GM23338 (cell line): ENCODE measurements at regions not wholly inside any gene's neighbourhood (a gene's known extent, or its start where the extent isn't known, plus 50 kb on each side); places are given as distances from the start of the nearest gene placed in this dataset.

ENCODE experiments used
- ATAC-seq: fragments of 200-7000 bp; cut with Tn5 transposase; 3 replicates; pipeline ENCODE4 v1.9.1; 2020
- DNase-seq: peaks from one replicate; pipeline ENCODE4 v3.0.0-alpha.2; 2015; ENCODE audit warnings: low spot score
- H2AFZ ChIP-seq: fragments of 200-600 bp; sonication (generic); 2 replicates; pipeline ENCODE4 v1.8.0; 2016; ENCODE audit warnings: antibody characterized with exemption, mild to moderate bottlenecking, moderate library complexity
- H3F3A ChIP-seq: fragments of 200-600 bp; sonication (generic); replicated peaks from 2 replicates; pipeline ENCODE4 v1.8.0; 2017; ENCODE audit warnings: antibody characterized with exemption, mixed run types, low read depth
- H3K27ac ChIP-seq: fragments of 200-600 bp; sonication (generic); 2 replicates; pipeline ENCODE4 v1.6.1; 2016; ENCODE audit warnings: low read depth
- H3K27me3 ChIP-seq: fragments of 200-600 bp; sonication (generic); 2 replicates; pipeline ENCODE4 v1.8.0; 2016; ENCODE audit warnings: mild to moderate bottlenecking, mixed run types, moderate library complexity; ENCODE audit not compliant: insufficient read depth
- H3K36me3 ChIP-seq: fragments of 200-600 bp; sonication (generic); 2 replicates; pipeline ENCODE4 v1.8.0; 2016; ENCODE audit warnings: mild to moderate bottlenecking; ENCODE audit not compliant: insufficient read depth
- H3K4me1 ChIP-seq: fragments of 200-600 bp; sonication (generic); 2 replicates; pipeline ENCODE4 v1.8.0; 2016; ENCODE audit warnings: mild to moderate bottlenecking, moderate library complexity; ENCODE audit not compliant: insufficient read depth
- H3K4me2 ChIP-seq: fragments of 200-600 bp; sonication (generic); 2 replicates; pipeline ENCODE4 v1.7.1; 2017; ENCODE audit warnings: mixed run types
- H3K4me3 ChIP-seq: fragments of 200-600 bp; sonication (generic); 2 replicates; pipeline ENCODE4 v1.6.1; 2016; ENCODE audit warnings: mixed run types
- H3K79me2 ChIP-seq: fragments of 200-600 bp; sonication (generic); replicated peaks from 2 replicates; pipeline ENCODE4 v1.8.0; 2017; ENCODE audit warnings: mild to moderate bottlenecking; ENCODE audit not compliant: insufficient read depth
- H3K9me2 ChIP-seq: fragments of 200-600 bp; sonication (generic); 2 replicates; pipeline ENCODE4 v1.8.0; 2017; ENCODE audit not compliant: insufficient read depth
- H4K20me1 ChIP-seq: fragments of 200-600 bp; sonication (generic); replicated peaks from 2 replicates; pipeline ENCODE4 v1.8.0; 2017; ENCODE audit warnings: mild to moderate bottlenecking; ENCODE audit not compliant: insufficient read depth
- H3K27ac Mint-ChIP-seq: 2 replicates; pipeline ENCODE4 v1.8.0; 2020; ENCODE audit warnings: inconsistent platforms, mild to moderate bottlenecking, moderate library complexity, mixed read lengths
- H3K27me3 Mint-ChIP-seq: 3 replicates; pipeline ENCODE4 v1.8.0; 2022; ENCODE audit warnings: low read depth, mild to moderate bottlenecking, moderate library complexity, mixed read lengths, inconsistent platforms; ENCODE audit not compliant: insufficient read depth, poor library complexity
- H3K36me3 Mint-ChIP-seq: 3 replicates; pipeline ENCODE4 v1.8.0; 2021; ENCODE audit warnings: low read depth, mild to moderate bottlenecking, inconsistent platforms, moderate library complexity, mixed read lengths
- H3K4me1 Mint-ChIP-seq: 3 replicates; pipeline ENCODE4 v1.8.0; 2020; ENCODE audit warnings: mild to moderate bottlenecking, inconsistent platforms, mixed read lengths
- H3K4me3 Mint-ChIP-seq: 3 replicates; pipeline ENCODE4 v1.8.0; 2021; ENCODE audit warnings: moderate library complexity, mild to moderate bottlenecking, inconsistent platforms, mixed read lengths
- H3K9me3 Mint-ChIP-seq: 3 replicates; pipeline ENCODE4 v1.8.0; 2020; ENCODE audit warnings: moderate library complexity, mild to moderate bottlenecking, inconsistent platforms, mixed read lengths
- CTCF ChIP-seq, 2 experiments: fragments of 200-600 bp in 1 of 2; sonication (generic) in 1 of 2; conservative IDR thresholded peaks; 2 replicates each; pipeline versions ENCODE4 v1.5.1 to v1.6.1; 2016 to 2017; ENCODE audit warnings: antibody characterized with exemption in 2 of 2, low read depth in 2 of 2, mild to moderate bottlenecking in 2 of 2, moderate library complexity in 1 of 2
- ETS1 ChIP-seq: IDR thresholded peaks from 2 replicates; pipeline ENCODE4 v1.6.1; 2016; ENCODE audit warnings: antibody characterized with exemption
- EZH2 ChIP-seq: fragments of 200-600 bp; sonication (generic); IDR thresholded peaks from one replicate; pipeline ENCODE4 v1.8.0; 2017; ENCODE audit warnings: antibody characterized with exemption, mild to moderate bottlenecking, low read depth; ENCODE audit not compliant: unreplicated experiment
- EZH2phosphoT487 ChIP-seq: fragments of 200-600 bp; sonication (generic); IDR thresholded peaks from one replicate; pipeline ENCODE4 v1.8.1; 2018; ENCODE audit warnings: antibody characterized with exemption; ENCODE audit not compliant: unreplicated experiment
- JUNB ChIP-seq: IDR thresholded peaks from one replicate; pipeline ENCODE4 v1.6.1; 2016; ENCODE audit warnings: antibody characterized with exemption; ENCODE audit not compliant: unreplicated experiment
- POLR2AphosphoS5 ChIP-seq: IDR thresholded peaks from 2 replicates; pipeline ENCODE4 v1.6.1; 2016; ENCODE audit warnings: antibody characterized with exemption, low read depth
- TF ChIP-seq, protein P1 (sequence below): fragments of 250-450 bp; sonication (Bioruptor Pico); IDR thresholded peaks from 2 replicates; pipeline ENCODE4 v1.5.0; 2020; ENCODE audit warnings: mild to moderate bottlenecking, moderate library complexity

- H3K4me1 ChIP-seq: no peaks in the 10 kb centered on the region
- Mint-ChIP-seq H3K36me3 (no peaks in the 10 kb centered on the region), H3K9me3 (no peaks in the 10 kb centered on the region; the same call in 2 of the 3 replicates), H3K4me1 (peaks cover 5% of the 10 kb centered on the region), H3K27me3 (no peaks in the 10 kb centered on the region), H3K4me3 (no peak overlapping the region), H3K27ac (0 out of 2 replicates have a peak overlapping the region, but pooled peaks have one; percentile 20)
- peaks cover 6% of the 10 kb centered on the region for H3K9me2 ChIP-seq
- no peaks in the 10 kb centered on the region for H3K36me3 ChIP-seq
- no peak overlapping the region for H3K4me2 ChIP-seq
- DNase-seq (no peak), ATAC-seq (no peak)
- no peak overlapping the region for H3K4me3 ChIP-seq
- no peak for TF ChIP-seq EZH2phosphoT487
- TF ChIP-seq ETS1: no peak
- TF ChIP-seq, protein P1, sequence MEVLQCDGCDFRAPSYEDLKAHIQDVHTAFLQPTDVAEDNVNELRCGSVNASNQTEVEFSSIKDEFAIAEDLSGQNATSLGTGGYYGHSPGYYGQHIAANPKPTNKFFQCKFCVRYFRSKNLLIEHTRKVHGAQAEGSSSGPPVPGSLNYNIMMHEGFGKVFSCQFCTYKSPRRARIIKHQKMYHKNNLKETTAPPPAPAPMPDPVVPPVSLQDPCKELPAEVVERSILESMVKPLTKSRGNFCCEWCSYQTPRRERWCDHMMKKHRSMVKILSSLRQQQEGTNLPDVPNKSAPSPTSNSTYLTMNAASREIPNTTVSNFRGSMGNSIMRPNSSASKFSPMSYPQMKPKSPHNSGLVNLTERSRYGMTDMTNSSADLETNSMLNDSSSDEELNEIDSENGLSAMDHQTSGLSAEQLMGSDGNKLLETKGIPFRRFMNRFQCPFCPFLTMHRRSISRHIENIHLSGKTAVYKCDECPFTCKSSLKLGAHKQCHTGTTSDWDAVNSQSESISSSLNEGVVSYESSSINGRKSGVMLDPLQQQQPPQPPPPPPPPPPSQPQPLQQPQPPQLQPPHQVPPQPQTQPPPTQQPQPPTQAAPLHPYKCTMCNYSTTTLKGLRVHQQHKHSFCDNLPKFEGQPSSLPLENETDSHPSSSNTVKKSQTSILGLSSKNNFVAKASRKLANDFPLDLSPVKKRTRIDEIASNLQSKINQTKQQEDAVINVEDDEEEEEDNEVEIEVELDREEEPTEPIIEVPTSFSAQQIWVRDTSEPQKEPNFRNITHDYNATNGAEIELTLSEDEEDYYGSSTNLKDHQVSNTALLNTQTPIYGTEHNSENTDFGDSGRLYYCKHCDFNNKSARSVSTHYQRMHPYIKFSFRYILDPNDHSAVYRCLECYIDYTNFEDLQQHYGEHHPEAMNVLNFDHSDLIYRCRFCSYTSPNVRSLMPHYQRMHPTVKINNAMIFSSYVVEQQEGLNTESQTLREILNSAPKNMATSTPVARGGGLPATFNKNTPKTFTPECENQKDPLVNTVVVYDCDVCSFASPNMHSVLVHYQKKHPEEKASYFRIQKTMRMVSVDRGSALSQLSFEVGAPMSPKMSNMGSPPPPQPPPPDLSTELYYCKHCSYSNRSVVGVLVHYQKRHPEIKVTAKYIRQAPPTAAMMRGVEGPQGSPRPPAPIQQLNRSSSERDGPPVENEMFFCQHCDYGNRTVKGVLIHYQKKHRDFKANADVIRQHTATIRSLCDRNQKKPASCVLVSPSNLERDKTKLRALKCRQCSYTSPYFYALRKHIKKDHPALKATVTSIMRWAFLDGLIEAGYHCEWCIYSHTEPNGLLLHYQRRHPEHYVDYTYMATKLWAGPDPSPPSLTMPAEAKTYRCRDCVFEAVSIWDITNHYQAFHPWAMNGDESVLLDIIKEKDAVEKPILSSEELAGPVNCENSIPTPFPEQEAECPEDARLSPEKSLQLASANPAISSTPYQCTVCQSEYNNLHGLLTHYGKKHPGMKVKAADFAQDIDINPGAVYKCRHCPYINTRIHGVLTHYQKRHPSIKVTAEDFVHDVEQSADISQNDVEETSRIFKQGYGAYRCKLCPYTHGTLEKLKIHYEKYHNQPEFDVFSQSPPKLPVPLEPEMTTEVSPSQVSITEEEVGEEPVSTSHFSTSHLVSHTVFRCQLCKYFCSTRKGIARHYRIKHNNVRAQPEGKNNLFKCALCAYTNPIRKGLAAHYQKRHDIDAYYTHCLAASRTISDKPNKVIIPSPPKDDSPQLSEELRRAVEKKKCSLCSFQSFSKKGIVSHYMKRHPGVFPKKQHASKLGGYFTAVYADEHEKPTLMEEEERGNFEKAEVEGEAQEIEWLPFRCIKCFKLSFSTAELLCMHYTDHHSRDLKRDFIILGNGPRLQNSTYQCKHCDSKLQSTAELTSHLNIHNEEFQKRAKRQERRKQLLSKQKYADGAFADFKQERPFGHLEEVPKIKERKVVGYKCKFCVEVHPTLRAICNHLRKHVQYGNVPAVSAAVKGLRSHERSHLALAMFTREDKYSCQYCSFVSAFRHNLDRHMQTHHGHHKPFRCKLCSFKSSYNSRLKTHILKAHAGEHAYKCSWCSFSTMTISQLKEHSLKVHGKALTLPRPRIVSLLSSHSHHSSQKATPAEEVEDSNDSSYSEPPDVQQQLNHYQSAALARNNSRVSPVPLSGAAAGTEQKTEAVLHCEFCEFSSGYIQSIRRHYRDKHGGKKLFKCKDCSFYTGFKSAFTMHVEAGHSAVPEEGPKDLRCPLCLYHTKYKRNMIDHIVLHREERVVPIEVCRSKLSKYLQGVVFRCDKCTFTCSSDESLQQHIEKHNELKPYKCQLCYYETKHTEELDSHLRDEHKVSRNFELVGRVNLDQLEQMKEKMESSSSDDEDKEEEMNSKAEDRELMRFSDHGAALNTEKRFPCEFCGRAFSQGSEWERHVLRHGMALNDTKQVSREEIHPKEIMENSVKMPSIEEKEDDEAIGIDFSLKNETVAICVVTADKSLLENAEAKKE: no peak
- no peak for TF ChIP-seq JUNB
- no peaks in the 10 kb centered on the region for H4K20me1 ChIP-seq
- H3K27me3 ChIP-seq: no peaks in the 10 kb centered on the region
- peak overlapping the region; percentile 57; the same call in 1 of the 2 replicates for H2AFZ ChIP-seq
- H3F3A ChIP-seq: no peaks in the 10 kb centered on the region
- no peaks in the 10 kb centered on the region for H3K79me2 ChIP-seq
- no peak overlapping the region for H3K27ac ChIP-seq
Observed at GRCh38 chr18:29652797-29653196, 1389.7 kb downstream of the DSC3 start.

GRCh38 chr18:29651122-29651680 lies 1391.3 kb downstream of the DSC3 start:
- no peaks in the 10 kb centered on the region for H3K36me3 Mint-ChIP-seq
- H3K36me3 ChIP-seq: no peaks in the 10 kb centered on the region
- H3K4me1 Mint-ChIP-seq: peaks cover 5% of the 10 kb centered on the region
- no peak overlapping the region for H3K4me3 Mint-ChIP-seq
- ATAC-seq (no peak), DNase-seq (no peak)
- H3F3A ChIP-seq: no peaks in the 10 kb centered on the region
- no peaks in the 10 kb centered on the region for H3K79me2 ChIP-seq
- H3K9me2 ChIP-seq: peaks cover 6% of the 10 kb centered on the region
- H3K27ac Mint-ChIP-seq: no peak overlapping the region
- no peaks in the 10 kb centered on the region for H4K20me1 ChIP-seq
- H3K27ac ChIP-seq: no peak overlapping the region
- H3K9me3 Mint-ChIP-seq: no peaks in the 10 kb centered on the region; the same call in 2 of the 3 replicates
- H3K4me2 ChIP-seq: no peak overlapping the region
- H3K27me3 ChIP-seq: no peaks in the 10 kb centered on the region
- no peaks in the 10 kb centered on the region for H3K4me1 ChIP-seq
- no peak overlapping the region for H3K4me3 ChIP-seq
- H3K27me3 Mint-ChIP-seq: no peaks in the 10 kb centered on the region
- H2AFZ ChIP-seq: no peak overlapping the region
- TF ChIP-seq POLR2AphosphoS5 (no peak), EZH2 (no peak), CTCF (conservative IDR thresholded peaks at IDR 0.05; ENCODE audit: low read depth in 2 of 2) (no peak)
